ENCODE measurements at regions not wholly inside any gene's neighbourhood (a gene's known extent, or its start where the extent isn't known, plus 50 kb on each side); places are given as distances from the start of the nearest gene placed in this dataset.
"Not testable (repeated sequence)": the region's sequence is repeated elsewhere in the genome, so short reads cannot be mapped to it uniquely, and the experiment has no call there.

- H3K27ac ChIP-seq; in situ Hi-C loops (cut with MboI); H3K36me3 ChIP-seq (ENCODE audit: low read depth); H3K4me3 ChIP-seq; H3K4me2 ChIP-seq (ENCODE audit: unreplicated experiment); H2AFZ ChIP-seq; H3K9ac ChIP-seq; H4K20me1 ChIP-seq (ENCODE audit: insufficient read depth); DNase-seq; H3K9me3 ChIP-seq (ENCODE audit: low read depth); H3K9me2 ChIP-seq (ENCODE audit: insufficient read depth); H3K27me3 ChIP-seq (replicated peaks; ENCODE audit: insufficient read depth); H3K79me2 ChIP-seq (ENCODE audit: insufficient read depth); H3K4me1 ChIP-seq (ENCODE audit: insufficient read depth); H3F3A ChIP-seq (ENCODE audit: insufficient read depth): not testable (repeated sequence)
- no CpG with 5 or more reads among the region's 57 CpGs for WGBS, 2 experiments (ENCODE audit: low coverage in 1 of 2, low lambda C conversion rate in 2 of 2, missing lambda C conversion rate in 2 of 2)
Measured at GRCh38 chr1:143792047-143792937, 179.5 kb downstream of the FAM72C start.

GRCh38 chr1:143786381-143786780 lies 185.4 kb downstream of the FAM72C start:
- in situ Hi-C loops (cut with MboI); H4K20me1 ChIP-seq (ENCODE audit: insufficient read depth); H3K9me2 ChIP-seq (ENCODE audit: insufficient read depth); H3K27ac ChIP-seq; H3K27me3 ChIP-seq (replicated peaks; ENCODE audit: insufficient read depth); H3K4me1 ChIP-seq (ENCODE audit: insufficient read depth); H3K36me3 ChIP-seq (ENCODE audit: low read depth); H3K9me3 ChIP-seq (ENCODE audit: low read depth); DNase-seq; H3F3A ChIP-seq (ENCODE audit: insufficient read depth); H3K4me2 ChIP-seq (ENCODE audit: unreplicated experiment); H3K79me2 ChIP-seq (ENCODE audit: insufficient read depth); H2AFZ ChIP-seq; H3K9ac ChIP-seq; H3K4me3 ChIP-seq: not testable (repeated sequence)
- no CpG with 5 or more reads among the region's 3 CpGs for WGBS, 2 experiments (ENCODE audit: low coverage in 1 of 2, low lambda C conversion rate in 2 of 2, missing lambda C conversion rate in 2 of 2)

- H4K20me1 ChIP-seq (ENCODE audit: insufficient read depth); H3K27me3 ChIP-seq (replicated peaks; ENCODE audit: insufficient read depth); H2AFZ ChIP-seq; H3K4me3 ChIP-seq; H3K9ac ChIP-seq; H3K36me3 ChIP-seq (ENCODE audit: low read depth); H3K9me2 ChIP-seq (ENCODE audit: insufficient read depth); H3F3A ChIP-seq (ENCODE audit: insufficient read depth); in situ Hi-C loops (cut with MboI); H3K79me2 ChIP-seq (ENCODE audit: insufficient read depth); DNase-seq; H3K4me2 ChIP-seq (ENCODE audit: unreplicated experiment); H3K4me1 ChIP-seq (ENCODE audit: insufficient read depth); H3K9me3 ChIP-seq (ENCODE audit: low read depth); H3K27ac ChIP-seq: not testable (repeated sequence)
- no CpG with 5 or more reads among the region's 7 CpGs for WGBS, 2 experiments (ENCODE audit: low coverage in 1 of 2, low lambda C conversion rate in 2 of 2, missing lambda C conversion rate in 2 of 2)
Measured at GRCh38 chr1:143785883-143786282, 185.9 kb downstream of the FAM72C start.

- H3K79me2 ChIP-seq (ENCODE audit: insufficient read depth); H3K4me3 ChIP-seq; in situ Hi-C loops (cut with MboI); H3K36me3 ChIP-seq (ENCODE audit: low read depth); H3K27me3 ChIP-seq (replicated peaks; ENCODE audit: insufficient read depth); H3K9me2 ChIP-seq (ENCODE audit: insufficient read depth); H4K20me1 ChIP-seq (ENCODE audit: insufficient read depth); H3K4me2 ChIP-seq (ENCODE audit: unreplicated experiment); H3K9me3 ChIP-seq (ENCODE audit: low read depth); H3K9ac ChIP-seq; H3K4me1 ChIP-seq (ENCODE audit: insufficient read depth); DNase-seq; H3K27ac ChIP-seq; H2AFZ ChIP-seq; H3F3A ChIP-seq (ENCODE audit: insufficient read depth): not testable (repeated sequence)
- WGBS, 2 experiments (ENCODE audit: low coverage in 1 of 2, low lambda C conversion rate in 2 of 2, missing lambda C conversion rate in 2 of 2) = no CpG with 5 or more reads among the region's 11 CpGs
Measured at GRCh38 chr1:143784239-143784882, 187.4 kb downstream of the FAM72C start.

GRCh38 chr1:143778178-143778577 lies 193.6 kb downstream of the FAM72C start:
- H3K4me3 ChIP-seq; H4K20me1 ChIP-seq (ENCODE audit: insufficient read depth); H3K36me3 ChIP-seq (ENCODE audit: low read depth); H3K9me2 ChIP-seq (ENCODE audit: insufficient read depth); H3K27me3 ChIP-seq (replicated peaks; ENCODE audit: insufficient read depth); H3K4me1 ChIP-seq (ENCODE audit: insufficient read depth); H3K4me2 ChIP-seq (ENCODE audit: unreplicated experiment); H3F3A ChIP-seq (ENCODE audit: insufficient read depth); H3K9ac ChIP-seq; DNase-seq; H3K79me2 ChIP-seq (ENCODE audit: insufficient read depth); H3K27ac ChIP-seq; H2AFZ ChIP-seq; in situ Hi-C loops (cut with MboI); H3K9me3 ChIP-seq (ENCODE audit: low read depth): not testable (repeated sequence)
- no CpG with 5 or more reads among the region's 1 CpG for WGBS, 2 experiments (ENCODE audit: low coverage in 1 of 2, low lambda C conversion rate in 2 of 2, missing lambda C conversion rate in 2 of 2)

- H3K4me1 ChIP-seq (ENCODE audit: insufficient read depth); H3K79me2 ChIP-seq (ENCODE audit: insufficient read depth); H2AFZ ChIP-seq; H3K9me2 ChIP-seq (ENCODE audit: insufficient read depth); H3F3A ChIP-seq (ENCODE audit: insufficient read depth); H3K27ac ChIP-seq; H3K4me3 ChIP-seq; in situ Hi-C loops (cut with MboI); DNase-seq; H3K9me3 ChIP-seq (ENCODE audit: low read depth); H4K20me1 ChIP-seq (ENCODE audit: insufficient read depth); H3K27me3 ChIP-seq (replicated peaks; ENCODE audit: insufficient read depth); H3K36me3 ChIP-seq (ENCODE audit: low read depth); H3K4me2 ChIP-seq (ENCODE audit: unreplicated experiment); H3K9ac ChIP-seq: not testable (repeated sequence)
- WGBS, 2 experiments (ENCODE audit: low coverage in 1 of 2, low lambda C conversion rate in 2 of 2, missing lambda C conversion rate in 2 of 2) = 0 to 38% methylated on average over 2 of the region's 2 CpGs
Measured at GRCh38 chr1:143764831-143765230, 207.0 kb downstream of the FAM72C start.

- H2AFZ ChIP-seq; H3K27me3 ChIP-seq (replicated peaks; ENCODE audit: insufficient read depth); H3K9me3 ChIP-seq (ENCODE audit: low read depth); H3K9me2 ChIP-seq (ENCODE audit: insufficient read depth); H4K20me1 ChIP-seq (ENCODE audit: insufficient read depth); DNase-seq; H3K4me2 ChIP-seq (ENCODE audit: unreplicated experiment); H3K4me3 ChIP-seq; H3K27ac ChIP-seq; H3K4me1 ChIP-seq (ENCODE audit: insufficient read depth); H3F3A ChIP-seq (ENCODE audit: insufficient read depth); H3K36me3 ChIP-seq (ENCODE audit: low read depth); H3K79me2 ChIP-seq (ENCODE audit: insufficient read depth); H3K9ac ChIP-seq; in situ Hi-C loops (cut with MboI): not testable (repeated sequence)
- 3 to 7% methylated on average over 5 to 7 of the region's 7 CpGs for WGBS, 2 experiments (ENCODE audit: low coverage in 1 of 2, low lambda C conversion rate in 2 of 2, missing lambda C conversion rate in 2 of 2)
Measured at GRCh38 chr1:143760366-143760765, 211.4 kb downstream of the FAM72C start.

Measured in GM23248 (cell line).